Glomerular visceral epithelial cell (primary cell): ENCODE measurements at regions not wholly inside any gene's neighbourhood (a gene's known extent, or its start where the extent isn't known, plus 50 kb on each side); places are given as distances from the start of the nearest gene placed in this dataset.

Source experiments
- DNase-seq: peaks from one replicate; pipeline ENCODE4 v3.0.0-alpha.2; 2016; ENCODE audit errors: extremely low spot score

- peak; percentile 52 for DNase-seq
Measured at GRCh38 chr4:64584981-64585557, 175.8 kb upstream of the TECRL start.

GRCh38 chr4:64584125-64584524 lies 174.9 kb upstream of the TECRL start:
- DNase-seq, result no peak

GRCh38 chr4:64582492-64582891 lies 173.2 kb upstream of the TECRL start:
- DNase-seq, result no peak

- DNase-seq, result peak; percentile 29
Measured at GRCh38 chr4:64581422-64581821, 172.2 kb upstream of the TECRL start.

- no peak for DNase-seq
Measured at GRCh38 chr4:64564126-64564525, 154.9 kb upstream of the TECRL start.

- DNase-seq, result no peak
Measured at GRCh38 chr4:64559571-64559970, 150.3 kb upstream of the TECRL start.

- no peak for DNase-seq
Measured at GRCh38 chr4:64551125-64551524, 141.9 kb upstream of the TECRL start.

GRCh38 chr4:64545593-64545992 lies 136.3 kb upstream of the TECRL start:
- no peak for DNase-seq

- peak; percentile 72 for DNase-seq
Measured at GRCh38 chr4:64539234-64539849, 130.1 kb upstream of the TECRL start.

GRCh38 chr4:64538219-64538618 lies 129.0 kb upstream of the TECRL start:
- DNase-seq, result no peak

- no peak for DNase-seq
Measured at GRCh38 chr4:64533637-64534036, 124.4 kb upstream of the TECRL start.

GRCh38 chr4:64533159-64533558 lies 123.9 kb upstream of the TECRL start:
- no peak for DNase-seq

GRCh38 chr4:64520421-64520820 lies 111.2 kb upstream of the TECRL start:
- no peak for DNase-seq

GRCh38 chr4:64518600-64518999 lies 109.3 kb upstream of the TECRL start:
- DNase-seq, result no peak

GRCh38 chr4:64516176-64516575 lies 106.9 kb upstream of the TECRL start:
- DNase-seq, result no peak

- no peak for DNase-seq
Measured at GRCh38 chr4:64508089-64508488, 98.8 kb upstream of the TECRL start.

GRCh38 chr4:64503945-64504675 lies 94.9 kb upstream of the TECRL start:
- DNase-seq, result no peak

GRCh38 chr4:64503416-64503815 lies 94.2 kb upstream of the TECRL start:
- no peak for DNase-seq

- peak; percentile 5 for DNase-seq
Measured at GRCh38 chr4:64497491-64497890, 88.2 kb upstream of the TECRL start.

- DNase-seq, result no peak
Measured at GRCh38 chr4:64495946-64496345, 86.7 kb upstream of the TECRL start.

GRCh38 chr4:64489628-64490027 lies 80.4 kb upstream of the TECRL start:
- no peak for DNase-seq

GRCh38 chr4:64479338-64479737 lies 70.1 kb upstream of the TECRL start:
- no peak for DNase-seq

- no peak for DNase-seq
Measured at GRCh38 chr4:64477127-64477526, 67.9 kb upstream of the TECRL start.
